ENCODE measurements at regions not wholly inside any gene's neighbourhood (a gene's known extent, or its start where the extent isn't known, plus 50 kb on each side); places are given as distances from the start of the nearest gene placed in this dataset.

- Mint-ChIP-seq H3K9me3 (no peaks in the 10 kb centered on the region), H3K4me3 (no peak overlapping the region), H3K4me1 (no peaks in the 10 kb centered on the region), H3K36me3 (no peaks in the 10 kb centered on the region), H3K27me3 (peaks cover 5% of the 10 kb centered on the region), H3K27ac (no peak overlapping the region)
Measured at GRCh38 chr7:93778384-93778783, 112.2 kb downstream of the TFPI2 start.

- no peaks in the 10 kb centered on the region for H3K4me1 Mint-ChIP-seq
- no peak overlapping the region for H3K4me3 Mint-ChIP-seq
- peaks cover 3% of the 10 kb centered on the region for H3K27me3 Mint-ChIP-seq
- no peak overlapping the region for H3K27ac Mint-ChIP-seq
- H3K36me3 Mint-ChIP-seq, result peaks cover 4% of the 10 kb centered on the region
- peaks cover 0 to 3% (median 3%) of the 10 kb centered on the region in 3 donors for H3K9me3 Mint-ChIP-seq
Measured at GRCh38 chr7:93773446-93773845, 117.1 kb downstream of the TFPI2 start.

- Mint-ChIP-seq H3K27me3 (peaks cover 1% of the 10 kb centered on the region), H3K36me3 (peaks cover 2% of the 10 kb centered on the region), H3K27ac (no peak overlapping the region), H3K4me3 (no peak overlapping the region), H3K9me3 (peaks cover 0 to 3% (median 2%) of the 10 kb centered on the region in 3 donors), H3K4me1 (no peaks in the 10 kb centered on the region)
Measured at GRCh38 chr7:93765475-93765874, 125.1 kb downstream of the TFPI2 start.

DNA sequence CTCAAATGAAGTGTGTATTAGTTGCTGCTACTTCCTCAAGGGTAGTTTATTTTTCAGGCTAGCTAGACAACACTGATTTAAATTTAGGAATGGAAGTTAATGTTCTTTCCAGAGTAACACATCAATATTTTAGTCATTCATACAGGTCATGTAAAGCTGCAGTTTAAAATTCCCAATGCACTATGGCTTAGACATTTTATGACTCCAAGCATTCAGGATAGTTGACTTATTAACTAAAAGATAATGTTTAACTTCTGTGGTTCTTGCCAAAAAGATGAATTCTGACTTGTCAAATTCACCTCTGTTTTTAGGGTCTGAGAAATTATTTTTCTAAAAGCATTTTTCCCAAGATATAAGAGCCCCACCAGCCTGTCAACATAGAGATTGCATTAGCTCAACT is 131.9 kb downstream of the TFPI2 start:
- no peak overlapping the region for H3K4me3 Mint-ChIP-seq
- H3K9me3 Mint-ChIP-seq, result no peaks in the 10 kb centered on the region
- peaks cover 1% of the 10 kb centered on the region for H3K27me3 Mint-ChIP-seq
- no peak overlapping the region for H3K27ac Mint-ChIP-seq
- H3K36me3 Mint-ChIP-seq, result no peaks in the 10 kb centered on the region
- no peaks in the 10 kb centered on the region for H3K4me1 Mint-ChIP-seq

DNA sequence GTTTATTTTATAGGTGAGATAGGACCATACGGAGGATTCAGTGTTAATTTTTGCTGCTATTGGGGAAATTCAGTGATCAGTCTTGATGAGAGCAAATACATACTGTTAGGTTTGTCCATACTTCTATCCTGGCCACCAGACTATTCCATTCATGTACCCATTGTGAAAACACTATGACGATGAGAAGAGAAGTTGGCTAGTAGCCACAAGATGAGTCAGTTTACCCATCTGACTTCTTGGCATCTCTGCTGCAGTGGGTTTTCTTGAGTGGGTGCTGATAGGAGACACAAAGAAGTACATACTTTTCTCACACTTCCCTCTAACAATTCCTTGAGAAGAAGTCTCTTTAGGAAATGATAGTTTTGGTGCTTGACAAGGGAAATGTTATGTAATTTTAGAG is 133.1 kb downstream of the TFPI2 start:
- Mint-ChIP-seq H3K9me3 (no peaks in the 10 kb centered on the region), H3K27me3 (no peaks in the 10 kb centered on the region), H3K4me1 (no peaks in the 10 kb centered on the region), H3K4me3 (no peak overlapping the region), H3K36me3 (no peaks in the 10 kb centered on the region), H3K27ac (no peak overlapping the region)

GRCh38 chr7:93756890-93757289 is 133.7 kb downstream of the TFPI2 start:
- H3K4me1 Mint-ChIP-seq, result no peaks in the 10 kb centered on the region
- H3K27me3 Mint-ChIP-seq, result no peaks in the 10 kb centered on the region
- H3K36me3 Mint-ChIP-seq, result no peaks in the 10 kb centered on the region
- H3K9me3 Mint-ChIP-seq, result no peaks in the 10 kb centered on the region
- no peak overlapping the region for H3K27ac Mint-ChIP-seq
- no peak overlapping the region for H3K4me3 Mint-ChIP-seq

DNA sequence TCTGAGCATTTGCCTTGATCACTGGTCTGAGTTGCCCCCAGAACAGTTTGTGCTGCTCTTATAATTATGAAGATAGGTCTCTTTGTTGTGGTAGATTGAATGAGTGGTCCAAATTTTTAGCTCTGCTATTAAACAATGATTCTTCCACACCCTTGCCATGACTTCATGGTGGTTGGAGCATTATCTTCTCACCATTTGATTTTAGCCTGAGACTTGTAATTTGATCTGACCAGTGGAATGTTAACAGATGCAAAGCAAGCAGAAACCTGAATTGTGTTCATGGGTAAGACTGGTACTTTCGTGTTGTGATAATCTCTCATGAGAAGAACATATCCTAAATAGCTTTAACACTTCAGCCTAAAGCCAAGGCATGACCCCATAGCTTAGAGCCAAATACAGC is 139.1 kb downstream of the TFPI2 start:
- Mint-ChIP-seq H3K27ac (no peak overlapping the region), H3K4me3 (no peak overlapping the region), H3K27me3 (no peaks in the 10 kb centered on the region), H3K4me1 (peaks cover 0 to 1% (median 0%) of the 10 kb centered on the region in 3 donors), H3K36me3 (no peaks in the 10 kb centered on the region), H3K9me3 (peaks cover 0 to 2% (median 2%) of the 10 kb centered on the region in 3 donors)

DNA sequence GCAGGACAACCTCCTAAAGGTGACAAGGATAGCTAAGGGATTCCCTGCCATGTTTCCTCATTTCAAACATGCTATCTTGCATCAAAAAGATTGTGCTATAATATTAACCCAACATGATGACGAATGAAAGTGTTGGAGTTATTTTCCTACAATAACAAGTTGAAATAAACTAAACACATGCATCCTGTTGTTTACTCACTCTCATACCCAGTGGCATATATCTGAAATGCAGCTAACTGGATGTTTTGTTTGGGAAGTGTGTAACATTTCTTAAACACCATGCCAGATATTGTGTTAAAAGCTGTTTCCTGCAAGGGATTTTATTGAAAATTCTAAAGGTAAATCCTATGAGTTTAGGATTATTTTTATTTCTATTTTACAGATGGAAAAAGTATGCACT is 139.6 kb downstream of the TFPI2 start:
- Mint-ChIP-seq H3K27me3 (no peaks in the 10 kb centered on the region), H3K27ac (no peak overlapping the region), H3K36me3 (no peaks in the 10 kb centered on the region), H3K9me3 (peaks cover 0 to 2% (median 2%) of the 10 kb centered on the region in 3 donors), H3K4me3 (no peak overlapping the region), H3K4me1 (peaks cover 0 to 1% (median 0%) of the 10 kb centered on the region in 3 donors)

DNA sequence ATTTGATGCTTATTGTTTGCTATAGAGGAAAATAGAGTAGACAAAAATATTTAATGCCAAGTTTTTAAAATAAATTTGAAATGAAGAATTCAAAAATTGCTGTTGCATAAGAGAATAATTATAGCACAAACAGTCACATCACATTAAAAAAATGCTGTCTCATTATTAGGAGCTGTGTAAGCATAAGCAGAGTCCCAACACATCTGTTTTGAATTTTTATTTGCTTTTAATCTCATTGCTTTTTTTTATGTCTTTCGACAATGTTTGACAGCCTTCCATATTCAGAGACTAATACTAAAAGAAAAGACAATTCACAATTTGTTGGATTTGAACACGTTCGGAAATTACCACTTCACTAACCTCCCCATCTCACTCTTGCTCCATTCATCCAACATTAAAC is 143.5 kb downstream of the TFPI2 start:
- H3K9me3 Mint-ChIP-seq, result peaks cover 0 to 2% (median 2%) of the 10 kb centered on the region in 3 donors
- H3K4me3 Mint-ChIP-seq, result no peak overlapping the region

DNA sequence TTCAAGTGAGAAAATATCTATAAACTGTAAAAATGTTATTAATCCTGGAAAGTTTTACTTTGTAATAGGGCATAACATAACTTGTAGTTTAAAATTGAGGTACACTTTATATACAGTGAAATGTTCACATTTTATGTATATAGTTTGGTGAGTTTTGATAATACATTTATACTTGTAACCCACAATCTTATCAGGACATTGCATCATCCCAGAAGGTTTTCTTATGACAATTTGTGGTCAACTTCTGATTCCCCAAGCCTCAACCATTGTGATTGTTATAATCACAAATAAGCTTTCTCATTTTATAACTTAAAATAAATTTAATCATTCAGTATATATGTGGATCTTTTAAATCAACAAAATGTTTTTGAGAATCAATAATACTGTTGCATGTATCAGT is 151.1 kb downstream of the TFPI2 start:
- Mint-ChIP-seq H3K36me3 (no peaks in the 10 kb centered on the region), H3K4me1 (peaks cover 4 to 7% (median 5%) of the 10 kb centered on the region in 3 donors), H3K27me3 (peaks cover 4% of the 10 kb centered on the region), H3K4me3 (no peak overlapping the region), H3K27ac (no peak overlapping the region), H3K9me3 (no peaks in the 10 kb centered on the region)

More for the DNA sequence above, 143.5 kb downstream of the TFPI2 start:
- Mint-ChIP-seq H3K4me1 (peaks cover 4 to 7% (median 6%) of the 10 kb centered on the region in 3 donors), H3K27me3 (peaks cover 4% of the 10 kb centered on the region), H3K27ac (no peak overlapping the region), H3K36me3 (no peaks in the 10 kb centered on the region)

GRCh38 chr7:93737953-93738352 is 152.6 kb downstream of the TFPI2 start:
- H3K4me3 Mint-ChIP-seq, result no peak overlapping the region
- H3K9me3 Mint-ChIP-seq, result no peaks in the 10 kb centered on the region
- peaks cover 4 to 7% (median 5%) of the 10 kb centered on the region in 3 donors for H3K4me1 Mint-ChIP-seq

DNA sequence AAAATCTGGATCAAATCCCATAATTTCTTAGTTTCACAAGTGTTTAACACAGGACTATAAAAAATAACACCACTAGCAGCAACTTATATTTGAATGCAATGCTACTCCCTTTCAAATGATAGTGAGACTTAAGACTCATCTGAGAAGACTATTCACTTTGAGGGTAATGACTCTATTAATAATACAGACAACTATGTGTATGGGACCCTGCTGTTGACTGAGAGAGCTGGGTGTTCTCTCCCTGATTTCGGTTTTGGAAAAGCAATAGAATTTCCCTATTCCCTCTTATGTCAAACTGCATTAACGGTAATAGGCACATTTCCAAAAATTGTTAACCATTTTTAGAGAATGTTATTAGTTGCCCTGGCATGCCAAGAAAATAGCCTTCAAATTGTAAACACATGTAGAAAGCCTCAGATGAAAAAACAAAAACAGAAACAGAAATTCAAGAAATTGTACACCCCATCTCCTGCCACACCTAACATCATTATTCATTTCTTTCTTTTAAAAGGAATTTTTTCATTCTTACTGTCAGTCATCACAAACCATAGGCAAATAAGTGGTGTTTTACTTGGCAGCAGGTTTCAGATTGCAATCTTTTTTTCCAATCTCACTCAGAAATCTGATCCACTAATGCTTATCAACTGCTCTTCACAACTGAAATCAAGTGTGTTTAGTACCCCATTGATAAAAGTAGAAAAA is 153.7 kb downstream of the TFPI2 start:
- H3K27me3 Mint-ChIP-seq, result peaks cover 2% of the 10 kb centered on the region
- H3K27ac Mint-ChIP-seq, result no peak overlapping the region
- no peaks in the 10 kb centered on the region for H3K4me1 Mint-ChIP-seq
- no peak overlapping the region for H3K4me3 Mint-ChIP-seq
- no peaks in the 10 kb centered on the region for H3K36me3 Mint-ChIP-seq
- H3K9me3 Mint-ChIP-seq, result no peaks in the 10 kb centered on the region

More at GRCh38 chr7:93737953-93738352, 152.6 kb downstream of the TFPI2 start:
- Mint-ChIP-seq H3K27ac (no peak overlapping the region), H3K27me3 (peaks cover 4% of the 10 kb centered on the region), H3K36me3 (no peaks in the 10 kb centered on the region)

GRCh38 chr7:93728292-93728691 is 153.8 kb upstream of the CALCR start:
- no peak overlapping the region for H3K4me3 Mint-ChIP-seq
- H3K27me3 Mint-ChIP-seq, result no peaks in the 10 kb centered on the region
- H3K36me3 Mint-ChIP-seq, result no peaks in the 10 kb centered on the region
- H3K9me3 Mint-ChIP-seq, result no peaks in the 10 kb centered on the region
- no peak overlapping the region for H3K27ac Mint-ChIP-seq
- H3K4me1 Mint-ChIP-seq, result peaks cover 0 to 1% (median 0%) of the 10 kb centered on the region in 3 donors

- peaks cover 0 to 1% (median 0%) of the 10 kb centered on the region in 3 donors for H3K4me1 Mint-ChIP-seq
- no peaks in the 10 kb centered on the region for H3K36me3 Mint-ChIP-seq
- H3K4me3 Mint-ChIP-seq, result no peak overlapping the region
- H3K9me3 Mint-ChIP-seq, result no peaks in the 10 kb centered on the region
- no peaks in the 10 kb centered on the region for H3K27me3 Mint-ChIP-seq
- no peak overlapping the region for H3K27ac Mint-ChIP-seq
Measured at GRCh38 chr7:93725954-93726353, 151.4 kb upstream of the CALCR start.

DNA sequence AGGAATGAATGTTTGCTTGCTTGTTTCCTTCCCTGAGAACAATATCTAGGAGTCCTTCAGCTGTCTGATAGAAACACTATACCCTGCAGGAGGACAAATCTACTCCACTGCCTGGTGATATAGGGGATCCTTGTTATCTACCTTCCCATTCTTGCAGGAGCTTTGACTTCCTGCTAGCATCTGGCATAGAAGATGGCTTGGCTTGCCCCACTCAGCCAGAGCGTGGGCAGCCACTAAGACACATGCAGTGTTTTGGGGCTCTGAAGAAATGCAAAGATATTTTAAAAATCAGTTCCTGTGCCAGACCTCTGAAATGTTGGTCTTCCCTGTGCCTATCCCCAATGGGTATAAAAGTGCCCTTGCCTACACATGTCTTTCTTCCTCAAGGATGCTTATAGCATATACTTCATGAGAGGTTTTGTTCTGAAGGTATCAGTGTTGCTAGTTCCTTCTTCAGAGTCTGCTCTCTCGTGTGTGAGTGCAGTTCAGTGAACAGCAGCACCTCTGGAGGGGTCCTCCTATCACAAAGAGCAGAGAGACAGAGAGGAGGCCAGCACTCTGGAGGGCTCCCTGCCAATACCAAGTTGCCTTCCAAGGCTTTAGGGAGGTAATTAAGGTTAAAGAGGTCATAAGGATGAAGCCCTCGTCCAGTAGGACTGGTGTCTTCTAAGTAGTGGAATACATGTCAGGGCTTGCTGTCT is 149.1 kb upstream of the CALCR start:
- peaks cover 0 to 1% (median 0%) of the 10 kb centered on the region in 3 donors for H3K4me1 Mint-ChIP-seq
- H3K4me3 Mint-ChIP-seq, result no peak overlapping the region
- H3K36me3 Mint-ChIP-seq, result no peaks in the 10 kb centered on the region
- no peak overlapping the region for H3K27ac Mint-ChIP-seq
- H3K27me3 Mint-ChIP-seq, result peaks cover 3% of the 10 kb centered on the region
- no peaks in the 10 kb centered on the region for H3K9me3 Mint-ChIP-seq

DNA sequence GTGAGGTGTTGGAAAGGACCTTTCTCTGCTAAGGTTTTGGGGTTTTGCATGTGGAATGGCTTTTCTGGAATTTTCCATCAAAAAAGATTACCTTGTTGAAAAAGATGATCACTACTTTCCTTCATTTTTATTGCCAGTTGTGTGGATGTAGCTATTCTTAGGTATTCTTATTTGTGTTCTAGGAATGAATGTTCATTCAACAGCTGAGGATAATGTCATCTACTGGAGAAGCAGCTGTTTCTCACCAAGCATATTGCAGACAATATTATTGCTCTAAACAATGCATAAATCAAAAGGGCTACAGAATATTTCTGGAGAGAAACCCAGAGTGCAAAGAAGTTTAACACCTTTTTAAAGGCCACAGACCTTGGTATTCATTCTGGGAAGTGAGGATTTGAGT is 145.6 kb upstream of the CALCR start:
- Mint-ChIP-seq H3K27me3 (peaks cover 3% of the 10 kb centered on the region), H3K36me3 (no peaks in the 10 kb centered on the region), H3K9me3 (no peaks in the 10 kb centered on the region), H3K4me3 (no peak overlapping the region), H3K27ac (no peak overlapping the region), H3K4me1 (peaks cover 0 to under 1% (median 0%) of the 10 kb centered on the region in 3 donors)

All from IgD-negative memory B cell (primary cell).